ENCODE measurements at regions not wholly inside any gene's neighbourhood (a gene's known extent, or its start where the extent isn't known, plus 50 kb on each side); places are given as distances from the start of the nearest gene placed in this dataset.

DNA sequence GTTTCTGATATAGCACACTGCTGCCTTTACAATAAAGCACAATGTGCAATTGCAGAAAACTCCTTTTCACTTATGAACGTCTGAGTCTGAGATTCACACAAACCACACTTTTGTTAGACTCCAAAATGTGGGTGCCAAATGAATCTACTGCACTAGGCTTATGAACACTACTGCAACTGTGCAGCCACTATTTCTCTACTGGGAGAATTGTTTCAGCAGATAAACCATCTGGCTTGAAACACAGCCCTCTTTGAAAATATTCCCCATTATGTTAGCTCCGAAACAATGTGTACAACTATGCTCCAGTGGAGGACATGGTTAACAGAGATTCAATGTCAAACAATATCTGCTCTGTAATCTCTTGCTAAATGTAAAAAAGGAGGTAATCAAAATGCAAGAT, 188.7 kb upstream of the ZEB2 start:
- DNase-seq (ENCODE audit: low read depth in 2 of 2) = no peak

DNA sequence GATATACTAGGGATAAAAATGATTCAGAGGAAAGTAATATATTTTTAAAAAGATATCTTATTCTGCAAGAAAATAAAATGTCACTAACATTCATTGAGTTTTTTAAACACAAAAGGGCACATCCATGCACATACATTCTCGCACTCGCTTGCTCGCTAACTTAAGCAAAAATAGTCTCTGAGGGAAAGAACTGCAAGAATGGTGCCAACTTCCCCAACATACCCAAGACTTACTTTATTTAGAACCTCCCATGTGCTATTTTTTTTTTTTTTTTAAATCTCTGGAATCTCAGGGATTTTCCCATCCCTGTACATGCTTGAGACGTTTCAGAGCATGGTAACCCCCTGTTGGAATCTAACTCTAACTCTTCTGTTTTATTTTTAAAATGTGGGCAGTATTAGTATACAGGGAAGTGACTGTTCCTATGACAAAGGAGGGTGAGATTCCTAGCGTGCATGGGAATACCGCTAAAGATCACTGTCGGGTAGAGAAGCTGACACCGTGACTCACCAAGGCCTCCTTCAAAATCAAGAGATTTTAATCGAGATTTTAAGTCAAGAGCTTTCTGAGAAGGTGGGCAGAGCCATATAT, 187.9 kb upstream of the ZEB2 start:
- no peak for DNase-seq (ENCODE audit: low read depth in 2 of 2)

DNA sequence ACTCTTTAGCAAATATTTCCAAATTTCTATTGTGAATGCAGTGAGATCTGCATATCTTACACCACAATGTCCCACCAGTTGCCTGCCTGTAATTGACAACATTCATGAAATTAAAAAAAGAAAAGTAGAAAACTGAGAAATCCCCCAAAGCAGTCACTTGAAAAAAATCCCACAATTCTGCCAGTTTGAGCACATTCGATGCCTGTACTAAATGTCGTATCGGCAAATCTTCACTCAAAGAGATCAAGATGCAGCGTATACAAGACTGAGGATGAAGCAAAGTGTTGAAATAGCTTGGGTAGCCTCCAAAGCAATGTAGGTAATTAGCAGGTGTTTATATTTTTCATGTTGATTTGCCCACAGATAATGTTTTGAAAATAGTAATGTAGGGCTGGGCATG, 186.7 kb upstream of the ZEB2 start:
- DNase-seq (ENCODE audit: low read depth in 2 of 2) = no peak

DNA sequence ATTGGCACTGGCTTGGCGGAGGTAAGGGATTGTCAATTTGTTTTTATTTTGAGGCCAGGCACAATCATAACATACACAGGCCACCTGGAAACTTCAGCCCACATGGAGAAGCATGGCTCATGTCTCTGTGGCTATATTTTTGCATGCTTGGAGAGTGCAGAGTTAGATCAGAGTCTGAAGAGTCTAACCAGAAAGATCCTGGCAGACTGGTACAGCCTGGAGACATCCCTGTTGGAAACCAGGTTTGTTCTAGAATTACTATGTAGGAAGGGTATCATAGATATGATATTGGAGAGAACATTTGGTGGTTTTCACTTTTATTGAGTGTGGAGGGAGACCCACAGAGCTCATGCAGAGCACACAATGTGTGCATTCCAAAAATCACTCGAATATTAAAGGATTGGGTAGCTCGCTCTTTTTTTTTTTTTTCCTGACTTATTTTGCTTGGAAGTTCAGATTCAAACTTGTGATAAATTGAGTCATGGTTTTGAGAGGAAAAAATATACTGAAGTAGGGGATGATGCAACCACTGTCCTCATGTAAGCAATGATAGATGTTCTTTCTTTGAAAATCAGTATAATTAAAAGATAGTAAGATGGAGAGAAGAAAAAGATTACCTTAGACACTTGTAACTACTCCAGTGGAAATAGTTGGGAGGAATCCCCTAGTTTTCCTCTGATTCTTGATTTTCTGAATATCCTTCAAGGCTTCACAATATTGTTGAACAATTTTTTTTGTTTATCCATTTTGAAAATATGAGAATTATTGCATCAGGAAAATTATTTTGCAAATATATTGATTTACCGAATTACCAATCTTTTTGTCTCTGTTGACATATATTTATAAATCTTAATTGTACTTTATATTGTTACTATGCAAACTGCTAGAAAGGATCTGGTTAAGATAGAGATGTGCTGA, 185.7 kb upstream of the ZEB2 start:
- DNase-seq (ENCODE audit: low read depth in 2 of 2) = no peak

DNA sequence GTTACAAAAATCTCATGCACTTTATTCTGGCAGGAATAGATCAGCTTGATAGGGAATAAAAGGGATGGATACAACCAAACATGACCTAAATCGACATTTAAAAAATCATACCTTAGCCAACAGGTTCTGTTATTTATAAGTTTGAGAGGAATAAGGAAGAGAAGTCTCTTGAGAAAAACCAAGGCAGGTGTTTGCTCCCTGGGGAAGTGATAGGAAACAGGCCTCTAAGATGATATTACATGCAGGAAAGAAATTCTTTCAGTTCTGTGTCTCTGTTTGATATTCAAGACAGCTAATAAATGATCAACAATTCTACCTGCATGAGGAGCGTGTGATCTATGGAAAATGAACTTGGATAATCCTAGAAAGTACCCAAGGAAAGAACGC, 184.8 kb upstream of the ZEB2 start:
- no peak for DNase-seq (ENCODE audit: low read depth in 2 of 2)

DNA sequence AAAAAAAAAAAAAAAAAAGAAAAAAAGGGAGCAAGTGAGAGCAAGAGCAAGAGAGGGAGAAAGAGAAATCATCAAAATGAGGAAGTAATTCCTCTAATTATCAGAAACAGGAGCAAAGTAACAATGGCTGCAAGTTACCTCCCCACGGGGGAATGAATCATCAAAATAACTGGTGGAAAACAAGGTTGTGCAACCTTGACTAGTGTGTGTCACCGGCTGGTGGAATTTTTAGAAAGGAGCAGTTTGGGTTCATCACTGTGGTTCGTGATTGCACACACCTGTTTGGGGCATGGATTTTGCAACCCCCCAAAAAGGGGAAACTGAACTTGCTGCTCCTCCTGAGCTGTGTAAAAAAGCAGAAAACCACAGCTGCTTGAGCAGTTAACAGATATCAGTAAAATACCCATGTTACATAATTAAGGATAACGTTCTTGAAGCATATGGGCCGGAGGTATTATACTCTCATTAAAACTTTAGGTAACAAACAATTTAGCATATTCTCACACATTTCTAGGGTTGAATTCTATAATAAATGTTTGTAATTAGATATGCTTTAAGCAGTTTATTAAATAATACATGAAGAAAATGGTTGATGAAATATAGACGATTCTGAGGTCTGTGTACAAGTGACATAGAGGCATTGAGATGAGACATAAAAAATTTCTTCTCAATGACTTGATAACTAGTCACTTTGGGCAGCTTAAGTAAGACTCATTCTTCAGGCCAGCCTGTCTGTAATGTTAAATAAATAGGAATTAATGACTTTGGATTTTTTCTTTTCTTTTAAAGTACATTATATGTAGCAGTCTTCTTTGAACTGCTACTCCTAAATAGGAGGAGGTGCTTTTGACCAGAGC, 184.2 kb upstream of the ZEB2 start:
- no peak for DNase-seq (ENCODE audit: low read depth in 2 of 2)

DNA sequence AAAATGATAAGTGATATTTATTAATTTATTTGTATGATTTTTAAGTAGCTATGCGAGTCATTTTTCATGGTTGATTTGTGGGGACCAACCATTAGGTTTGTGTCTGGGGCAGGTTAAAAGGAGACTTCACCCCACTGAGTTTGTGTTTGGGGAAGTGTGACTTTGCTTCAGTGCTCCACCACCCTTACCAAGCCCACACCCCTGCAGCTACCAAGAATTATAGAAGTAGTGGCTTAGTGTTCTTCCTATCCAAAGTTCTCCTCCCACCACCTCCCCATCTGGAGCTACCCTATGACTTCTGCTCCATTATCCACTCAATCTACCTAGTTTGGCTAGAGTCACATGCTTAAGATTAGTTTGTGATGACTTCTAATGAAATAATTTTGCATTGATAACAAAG, 182.1 kb upstream of the ZEB2 start:
- DNase-seq (ENCODE audit: low read depth in 2 of 2) = no peak

DNA sequence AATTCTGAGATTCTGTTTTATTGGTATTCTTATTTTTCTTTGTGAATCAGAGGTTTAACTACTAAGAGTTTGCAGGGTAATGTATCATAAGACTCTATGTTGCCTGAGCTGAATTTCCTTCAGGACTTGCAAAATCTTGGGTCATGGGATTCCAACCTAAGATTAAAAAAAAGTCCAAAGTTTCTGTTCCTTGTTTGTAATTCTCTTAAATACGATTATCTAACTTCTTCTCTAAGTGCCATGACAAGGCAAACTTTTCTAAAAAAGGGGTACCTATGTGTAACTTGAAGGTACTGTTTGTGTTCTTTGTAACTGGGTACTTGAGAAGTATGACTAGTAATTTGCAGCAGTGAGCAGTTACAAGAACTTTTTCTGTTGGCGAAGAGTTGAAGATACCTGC, 181.3 kb upstream of the ZEB2 start:
- DNase-seq (ENCODE audit: low read depth in 2 of 2) = no peak

DNA sequence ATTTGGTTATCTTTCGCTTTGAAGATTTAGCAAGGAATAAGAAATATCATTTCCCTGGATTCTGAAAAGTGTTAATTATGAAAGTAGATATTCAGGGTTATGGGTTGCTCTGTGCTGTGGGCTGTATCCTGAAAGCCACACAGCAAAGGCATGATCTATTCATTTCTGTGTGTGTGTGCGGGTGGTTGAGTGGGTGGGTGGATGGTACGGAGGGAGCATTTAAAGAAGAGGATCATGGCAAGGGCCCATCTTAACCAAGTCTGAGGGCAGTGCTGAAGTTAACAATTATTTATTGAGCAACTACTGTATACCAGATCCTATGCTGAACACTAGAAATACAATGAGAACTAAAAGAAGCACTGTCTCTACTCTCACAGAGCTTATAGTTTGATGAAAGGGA, 178.2 kb upstream of the ZEB2 start:
- DNase-seq (ENCODE audit: low read depth in 2 of 2) = no peak

DNA sequence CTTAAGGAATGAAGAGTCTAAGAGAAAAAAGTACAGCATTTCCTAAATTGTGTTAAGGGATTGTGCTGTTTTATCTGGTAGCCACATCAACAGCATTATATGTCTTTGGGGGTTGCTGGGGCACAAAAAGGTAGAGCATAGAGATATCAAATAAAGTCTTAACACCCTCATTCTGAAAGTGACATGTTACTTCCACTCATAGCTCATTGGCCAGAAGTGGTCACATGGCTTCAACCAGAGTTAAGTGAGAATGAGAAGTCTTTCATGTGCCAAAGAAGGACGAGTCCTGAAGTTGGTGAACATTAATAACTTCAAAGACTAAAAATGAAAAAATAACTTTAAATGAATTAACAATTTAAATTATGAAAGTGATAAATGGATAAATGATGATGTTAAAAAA, 175.7 kb upstream of the ZEB2 start:
- DNase-seq (ENCODE audit: low read depth in 2 of 2) = no peak

DNA sequence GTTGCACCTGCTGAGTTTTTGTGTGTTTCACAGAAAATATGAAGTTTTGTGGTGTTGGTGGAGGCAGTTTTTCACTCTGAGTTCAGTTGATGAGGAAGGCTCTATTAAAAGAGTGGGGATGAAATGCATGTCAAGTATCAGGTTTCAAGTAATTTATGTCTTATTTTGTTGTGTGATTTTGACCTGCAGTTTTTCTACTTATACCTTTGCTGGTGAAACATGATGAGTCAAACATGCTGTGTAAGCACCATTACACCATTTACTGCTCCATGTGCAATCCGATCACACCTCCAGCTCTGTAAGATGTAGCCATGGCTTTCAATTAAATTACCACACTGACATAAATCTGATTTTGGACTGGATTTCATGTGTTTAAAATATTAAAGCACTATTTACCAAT, 174.5 kb upstream of the ZEB2 start:
- no peak for DNase-seq (ENCODE audit: low read depth in 2 of 2)

DNA sequence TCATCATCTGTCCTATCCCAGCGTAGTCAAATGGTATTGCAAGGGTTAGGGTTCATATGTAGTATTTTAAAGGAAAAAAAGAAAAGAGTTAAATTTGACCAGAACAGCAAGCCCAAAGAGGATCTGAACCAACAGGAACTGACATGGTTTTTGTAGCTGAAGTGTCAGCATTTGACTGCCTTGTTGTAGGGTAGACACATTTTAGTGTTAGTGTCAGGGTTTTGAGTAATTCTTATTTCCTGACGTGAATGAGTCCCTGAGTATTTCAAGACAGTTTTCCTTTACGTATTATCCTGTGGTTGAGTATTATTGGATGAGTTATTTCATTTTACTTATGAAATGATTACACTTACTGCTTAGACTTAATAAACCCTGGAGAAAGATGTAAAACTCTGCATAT, 173.3 kb upstream of the ZEB2 start:
- no peak for DNase-seq (ENCODE audit: low read depth in 2 of 2)

DNA sequence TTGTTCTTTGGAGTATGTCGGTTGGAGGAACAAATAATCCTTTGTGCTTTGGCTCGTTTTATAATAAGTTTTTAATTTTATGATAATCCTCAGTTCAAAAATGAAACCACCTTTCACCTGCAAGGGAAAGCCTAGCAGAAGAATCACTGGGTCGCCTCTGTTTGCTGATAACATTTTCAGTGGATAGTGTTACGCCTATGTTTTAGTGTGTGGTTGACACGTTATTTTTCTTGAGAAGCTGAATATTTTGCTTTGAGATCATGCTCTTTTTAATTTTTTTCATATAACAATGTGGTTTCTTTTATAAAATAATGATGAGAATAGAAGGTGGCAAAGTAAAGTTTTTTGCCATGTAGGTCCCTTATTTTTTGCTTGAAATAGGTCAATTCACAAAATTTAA, 172.7 kb upstream of the ZEB2 start:
- DNase-seq (ENCODE audit: low read depth in 2 of 2) = no peak

DNA sequence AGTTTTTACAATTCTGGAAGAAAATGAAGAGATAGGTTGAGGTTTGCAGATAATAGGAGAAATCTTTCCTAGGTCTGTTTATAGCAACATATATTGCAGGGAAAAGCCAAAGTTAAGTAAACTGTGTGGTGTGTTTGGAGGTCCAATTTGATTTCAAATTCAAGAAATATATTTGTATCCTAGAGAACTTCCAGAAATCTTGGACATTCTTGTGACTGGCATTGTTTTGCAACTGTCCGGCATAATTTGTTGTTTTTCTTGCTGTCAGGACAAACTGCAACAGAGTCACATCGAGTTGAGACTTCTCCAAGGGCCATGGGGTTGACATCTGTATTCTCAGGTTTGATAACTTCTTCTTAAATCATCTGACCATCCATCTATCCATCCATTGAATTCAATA, 170.9 kb upstream of the ZEB2 start:
- DNase-seq (ENCODE audit: low read depth in 2 of 2) = no peak

DNA sequence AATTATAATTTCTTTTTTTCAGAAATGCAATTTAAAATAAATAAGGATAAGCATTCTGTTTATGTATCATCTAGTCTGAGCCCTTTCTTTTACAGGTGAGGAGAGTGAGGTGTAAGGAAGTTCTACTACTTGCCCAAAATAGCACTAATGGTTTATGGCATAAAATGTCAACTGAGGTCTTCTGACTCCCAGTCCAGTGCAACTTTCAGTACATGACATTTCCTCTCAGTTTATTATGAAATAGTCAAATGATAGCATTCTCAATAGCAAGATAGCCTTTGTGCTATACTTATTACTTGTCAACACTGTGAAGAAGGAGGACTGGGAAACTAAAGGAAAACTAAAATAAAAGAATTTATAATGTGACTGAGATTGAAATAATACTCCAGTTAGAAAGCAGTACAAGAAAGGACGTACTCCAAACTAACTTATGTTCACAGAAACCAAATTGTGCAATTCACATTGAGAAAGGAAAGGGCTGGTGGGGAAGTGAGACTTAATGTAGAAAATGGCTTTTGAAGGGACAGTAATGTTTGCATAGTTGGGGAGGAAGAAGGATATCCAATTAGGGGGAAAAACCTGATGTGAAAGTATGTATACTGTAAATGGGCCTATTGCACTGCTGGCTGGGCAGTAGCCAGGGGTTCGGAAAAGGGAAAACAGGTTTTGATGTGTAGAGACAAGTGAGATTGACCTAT, 166.7 kb upstream of the ZEB2 start:
- no peak for DNase-seq (ENCODE audit: low read depth in 2 of 2)

DNA sequence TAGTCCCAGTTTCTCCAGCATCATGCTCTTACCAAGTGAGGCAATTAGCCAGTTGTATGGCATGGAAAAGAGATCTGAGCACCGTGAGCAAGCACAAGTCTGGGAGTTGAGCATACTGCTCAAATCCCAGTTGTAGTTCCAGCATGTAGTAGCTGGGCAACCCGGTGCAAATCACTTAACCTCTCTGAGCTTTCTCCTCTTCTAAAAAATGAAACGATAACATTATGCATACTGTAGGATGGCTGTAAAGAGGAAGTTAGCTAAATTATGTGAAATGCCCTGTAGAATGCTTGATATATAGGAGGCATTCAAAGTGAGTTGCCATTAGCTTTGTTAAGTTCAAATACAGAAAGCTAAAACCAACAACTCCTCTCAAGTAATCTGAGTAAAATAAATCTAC, 164.0 kb upstream of the ZEB2 start:
- no peak for DNase-seq (ENCODE audit: low read depth in 2 of 2)

DNA sequence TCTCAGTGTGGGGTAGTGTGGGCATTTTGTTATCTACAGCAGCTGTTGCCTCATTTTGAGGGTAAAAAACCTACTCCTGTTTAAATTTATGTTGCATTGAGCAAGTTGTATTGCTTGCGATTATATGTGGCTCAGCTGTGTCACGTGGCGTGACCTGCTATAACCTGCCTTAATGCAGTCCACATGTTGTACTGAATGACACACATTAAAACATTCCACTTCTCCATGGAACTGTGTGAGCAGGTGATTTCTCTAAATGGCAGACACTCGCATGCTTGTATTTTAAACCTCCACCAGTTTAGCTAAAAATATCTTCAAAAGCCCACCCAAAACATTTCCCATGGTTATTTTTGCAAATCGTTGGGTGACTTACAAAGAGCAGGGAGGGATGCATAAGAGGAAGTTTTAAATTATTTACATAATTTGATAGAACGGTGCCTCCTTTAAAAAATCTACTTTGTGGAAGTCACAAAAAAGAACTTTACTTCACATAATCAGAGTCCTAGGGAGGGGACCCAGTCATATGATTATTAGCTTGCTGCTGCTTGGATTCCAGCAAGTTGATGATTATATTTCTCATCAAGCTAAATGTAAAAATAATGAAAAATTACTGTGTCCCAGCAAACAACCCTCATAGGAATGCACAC, 163.3 kb upstream of the ZEB2 start:
- DNase-seq (ENCODE audit: low read depth in 2 of 2) = no peak

DNA sequence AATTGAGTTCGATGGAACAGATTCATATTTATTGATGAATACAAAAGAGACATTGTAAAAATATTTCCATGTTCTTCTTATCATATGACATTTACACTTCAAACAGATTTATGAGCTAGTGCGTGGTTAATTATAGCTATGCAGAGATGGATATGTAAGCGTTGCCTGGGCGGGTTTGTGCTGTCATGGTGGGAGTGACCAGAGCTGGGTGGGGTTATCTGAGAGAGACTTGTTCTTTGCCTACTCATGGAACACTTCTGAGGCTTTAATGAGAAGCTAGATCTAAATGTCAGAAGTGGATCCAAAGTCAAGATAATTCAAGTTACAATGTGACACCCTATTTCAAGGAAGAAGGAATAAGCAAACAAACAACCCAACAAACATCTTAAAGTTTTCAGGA, 162.3 kb upstream of the ZEB2 start:
- DNase-seq (ENCODE audit: low read depth in 2 of 2) = no peak

DNA sequence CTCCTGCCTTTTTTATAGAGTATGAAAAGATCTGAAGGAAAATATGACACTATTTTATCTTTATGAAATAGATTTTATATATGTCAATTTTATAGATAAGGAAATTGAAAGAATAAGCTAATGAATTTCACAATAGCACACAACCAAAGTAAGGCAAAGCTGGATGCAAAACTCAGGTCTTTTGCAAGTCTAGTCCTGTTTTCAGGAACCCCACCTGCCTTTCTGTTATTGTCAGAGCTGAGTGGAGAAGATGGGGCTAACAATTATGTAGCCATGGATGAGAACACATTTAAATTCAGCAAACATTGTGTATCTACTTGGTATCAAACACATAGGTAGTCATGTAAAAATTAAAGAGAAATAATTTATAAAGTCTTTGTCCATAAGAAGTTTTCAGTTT, 161.5 kb upstream of the ZEB2 start:
- no peak for DNase-seq (ENCODE audit: low read depth in 2 of 2)

DNA sequence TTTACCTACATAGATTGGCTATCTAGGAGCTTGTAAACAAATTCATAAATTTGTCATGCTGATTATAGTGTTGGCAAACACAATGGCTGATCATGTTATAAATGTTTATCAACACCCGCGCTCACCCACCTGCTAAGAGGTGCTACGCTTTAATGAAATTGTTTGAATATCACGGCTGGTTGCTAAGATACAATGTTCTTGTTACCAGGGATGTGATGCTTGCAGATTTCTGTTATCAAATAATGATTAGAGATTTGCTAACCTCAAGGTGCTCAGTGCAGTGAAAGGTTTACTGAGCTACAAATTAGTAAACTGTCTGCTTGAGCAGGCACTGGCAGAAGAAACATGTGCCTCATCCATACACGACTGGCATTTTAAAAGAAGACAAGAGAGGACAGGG, 160.0 kb upstream of the ZEB2 start:
- DNase-seq (ENCODE audit: low read depth in 2 of 2) = no peak

DNA sequence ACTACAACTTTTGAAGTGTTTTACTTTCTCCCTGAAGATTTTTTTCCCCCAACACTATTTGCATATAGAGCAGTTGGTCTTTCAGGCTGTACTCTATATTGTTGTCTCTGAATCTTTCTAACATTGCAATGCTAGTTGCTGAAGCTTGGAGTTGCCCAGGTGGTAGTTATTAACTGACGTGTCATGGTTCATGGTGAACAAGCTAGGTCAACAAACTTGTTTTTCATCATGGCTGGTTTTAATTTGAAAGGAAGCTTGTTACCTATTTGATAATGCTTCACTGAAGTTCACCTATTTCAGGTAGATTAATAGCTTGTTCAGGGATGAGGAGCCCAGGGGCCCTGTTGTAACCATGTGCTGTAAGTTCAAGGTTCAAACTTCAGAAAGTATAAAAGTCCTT, 158.8 kb upstream of the ZEB2 start:
- no peak for DNase-seq (ENCODE audit: low read depth in 2 of 2)

DNA sequence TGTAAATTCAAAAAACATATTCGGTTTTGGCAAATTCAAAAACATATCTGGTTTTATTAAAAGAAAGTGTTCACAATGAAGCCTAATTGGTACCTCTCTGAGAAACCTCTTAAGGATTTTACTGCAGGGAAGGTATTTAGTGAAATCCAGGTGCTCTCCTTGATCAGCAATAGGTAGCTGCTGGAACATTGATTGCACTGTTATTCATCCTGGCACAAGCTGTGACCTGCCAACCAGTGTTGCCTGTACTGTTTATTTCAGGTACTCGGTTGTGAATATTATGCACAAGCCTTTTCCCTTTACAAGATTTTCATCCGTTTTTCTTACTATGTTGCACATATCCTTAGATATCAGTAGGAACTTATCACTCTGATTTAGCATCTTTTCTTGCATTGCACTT, 155.8 kb upstream of the ZEB2 start:
- no peak for DNase-seq (ENCODE audit: low read depth in 2 of 2)

All from stimulated activated CD4-positive, alpha-beta T cell treated with anti-CD3 and anti-CD28 coated beads, Interleukin-1b, Interleukin-23, amount 100 ng/mL, for 4 hours (primary cell).